GM18499 (cell line): ENCODE measurements at regions not wholly inside any gene's neighbourhood (a gene's known extent, or its start where the extent isn't known, plus 50 kb on each side); places are given as distances from the start of the nearest gene placed in this dataset.
"Not testable (repeated sequence)": the region's sequence is repeated elsewhere in the genome, so short reads cannot be mapped to it uniquely, and the experiment has no call there.

Experiments used
- ATAC-seq: cut with Tn5 transposase; IDR thresholded peaks from one replicate; pipeline ENCODE4 v1.9.1; 2021; ENCODE audit warnings: moderate number of reproducible peaks; ENCODE audit not compliant: insufficient read depth, unreplicated experiment

- no peak for ATAC-seq
Measured at GRCh38 chr3:18579661-18580060, 154.5 kb upstream of the SATB1 start.

DNA sequence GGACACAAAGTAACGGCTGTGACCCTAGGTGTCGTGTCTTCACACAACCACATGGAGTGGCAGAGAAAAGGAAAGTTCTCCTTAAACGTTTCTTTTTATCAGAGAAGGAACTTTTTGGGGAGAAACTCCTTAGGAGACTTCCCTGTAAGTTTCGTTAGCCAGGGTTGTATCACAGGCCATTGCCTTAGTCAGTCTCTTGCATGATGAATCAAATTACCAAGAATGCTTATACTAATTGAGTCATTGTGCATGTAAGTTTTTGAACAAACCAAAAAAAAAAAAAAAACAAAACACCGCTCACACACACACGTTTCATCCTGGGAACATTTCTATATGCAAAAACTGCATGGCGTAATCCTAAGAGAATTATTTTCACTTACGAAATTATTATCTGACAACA, 150.4 kb upstream of the SATB1 start:
- ATAC-seq = no peak

DNA sequence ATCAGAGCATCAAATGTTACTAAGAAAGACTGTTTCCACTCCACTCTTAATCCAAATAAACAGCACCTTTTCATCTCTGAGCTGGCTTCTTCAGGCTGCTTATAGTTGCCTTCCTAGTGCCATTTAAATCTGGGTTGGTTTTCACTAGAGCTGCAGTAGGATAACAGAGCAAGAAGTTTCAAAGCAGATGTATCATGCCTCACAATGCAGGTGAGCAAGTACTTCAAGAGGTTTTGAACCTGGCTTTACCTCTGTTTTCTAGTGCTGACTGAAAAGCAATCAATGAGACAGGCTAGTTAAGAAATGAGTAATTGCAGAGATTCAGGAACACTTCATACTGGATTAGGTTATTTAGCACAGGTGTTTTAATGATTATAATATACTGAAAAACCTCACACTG, 147.7 kb upstream of the SATB1 start:
- ATAC-seq = no peak

DNA sequence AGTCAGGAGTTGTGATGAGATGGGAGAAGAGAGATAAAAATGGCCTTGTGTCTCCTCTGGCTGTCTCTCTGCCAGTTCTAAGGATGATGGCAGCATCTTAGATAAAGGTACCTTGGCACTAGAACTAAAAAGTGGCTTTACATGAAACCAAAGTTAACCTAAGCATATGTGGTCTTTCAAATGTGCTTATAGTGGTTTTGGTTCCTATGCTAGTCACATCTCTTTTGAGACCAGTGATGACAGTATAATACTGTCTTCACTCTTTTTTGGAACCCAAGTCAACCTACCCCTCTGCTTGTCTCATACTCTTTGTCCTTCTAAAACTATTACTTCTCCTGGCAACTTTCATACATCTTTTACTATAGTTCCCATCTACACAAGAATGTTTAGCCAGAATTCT, 142.2 kb upstream of the SATB1 start:
- no peak for ATAC-seq

- ATAC-seq = no peak
Measured at GRCh38 chr3:18562364-18563154, 137.4 kb upstream of the SATB1 start.

- ATAC-seq = no peak
Measured at GRCh38 chr3:18559331-18559842, 134.2 kb upstream of the SATB1 start.

DNA sequence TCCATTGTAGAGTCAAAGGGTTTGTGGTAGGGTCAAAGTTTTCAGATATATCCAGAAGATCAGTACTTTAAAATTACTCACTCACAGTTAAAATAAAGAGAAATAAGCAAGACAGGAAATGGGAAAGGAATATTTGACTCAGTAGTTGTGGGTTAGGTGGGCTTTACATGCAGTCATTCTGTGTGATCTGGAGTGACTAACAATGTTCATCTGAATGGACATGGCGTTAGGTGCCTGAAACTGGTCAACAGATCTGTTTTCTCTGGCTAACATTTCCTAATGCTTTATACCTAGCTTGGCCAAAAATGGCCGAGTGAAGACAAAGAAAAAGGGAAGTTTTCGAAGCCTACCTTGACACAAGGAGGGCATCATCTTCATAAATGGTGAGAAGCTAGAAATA, 133.4 kb upstream of the SATB1 start:
- ATAC-seq = no peak

DNA sequence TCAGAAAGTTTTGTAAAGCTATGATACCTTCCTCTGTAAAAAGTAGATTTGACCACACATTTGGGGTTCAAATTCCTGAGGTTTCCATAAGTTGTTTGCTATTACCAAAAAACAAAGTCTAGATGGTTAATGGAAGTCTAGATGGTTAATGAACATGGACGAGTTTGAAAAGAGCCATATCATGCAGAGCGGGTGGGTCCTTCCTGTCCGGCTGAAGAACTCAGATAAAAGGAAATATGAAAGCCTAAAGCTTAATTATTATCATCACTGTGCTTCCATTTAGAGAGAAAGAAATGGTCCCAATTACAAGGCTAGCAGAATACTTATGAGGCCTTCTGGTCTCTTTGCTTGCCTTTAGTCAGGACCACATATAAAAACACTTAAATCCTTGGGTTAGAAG, 132.1 kb upstream of the SATB1 start:
- no peak for ATAC-seq

GRCh38 chr3:18556503-18557135, 131.5 kb upstream of the SATB1 start:
- peak; percentile 88 for ATAC-seq

- no peak for ATAC-seq
Measured at GRCh38 chr3:18556001-18556408, 130.9 kb upstream of the SATB1 start.

DNA sequence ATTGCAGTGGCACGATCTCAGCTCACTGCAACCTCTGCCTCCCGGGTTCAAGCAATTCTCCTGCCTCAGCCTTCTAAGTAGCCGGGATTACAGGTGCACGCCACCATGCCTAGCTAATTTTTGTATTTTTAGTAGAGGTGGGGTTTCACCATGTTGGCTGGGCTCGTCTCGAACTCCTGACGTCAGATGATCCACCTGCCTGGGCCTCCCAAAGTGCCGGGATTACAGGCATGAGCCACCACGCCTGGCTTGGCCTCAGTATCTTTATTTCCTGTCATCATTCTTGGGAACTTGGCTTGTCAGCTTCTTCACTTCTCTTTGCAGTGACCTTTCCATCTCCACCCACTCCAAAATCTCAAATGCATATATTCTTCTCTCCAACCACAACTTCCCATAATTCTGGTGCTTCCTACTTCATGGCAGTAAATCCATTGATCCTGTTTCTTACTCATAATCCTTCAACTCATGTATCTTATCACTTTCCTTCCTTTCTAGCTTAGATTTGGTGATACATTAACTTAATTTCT, 127.5 kb upstream of the SATB1 start:
- ATAC-seq = not testable (repeated sequence)

GRCh38 chr3:18546632-18547031, 121.5 kb upstream of the SATB1 start:
- ATAC-seq = no peak

DNA sequence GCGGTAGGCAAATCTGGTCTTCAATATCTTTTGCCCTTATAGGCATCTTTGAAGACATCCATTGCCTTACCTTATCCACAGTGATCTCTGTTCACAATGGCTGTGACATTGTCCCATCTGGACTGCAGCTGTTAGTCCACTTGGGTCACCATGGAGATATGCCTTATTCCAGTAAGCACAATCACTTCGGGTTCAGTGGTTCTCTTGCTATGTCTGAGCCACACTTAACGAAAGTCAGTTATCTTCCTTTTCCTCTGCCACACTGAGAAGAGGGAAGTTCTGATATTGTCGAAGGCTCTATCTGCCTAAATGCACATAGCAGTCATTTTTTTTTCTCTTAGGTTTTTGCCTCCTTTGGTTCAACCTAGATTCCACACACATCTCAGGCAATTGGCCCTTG, 119.0 kb upstream of the SATB1 start:
- ATAC-seq = no peak

- no peak for ATAC-seq
Measured at GRCh38 chr3:18538463-18539230, 113.5 kb upstream of the SATB1 start.

GRCh38 chr3:18533039-18533438, 107.9 kb upstream of the SATB1 start:
- no peak for ATAC-seq

- ATAC-seq = peak; percentile 96
Measured at GRCh38 chr3:18531662-18532061, 106.5 kb upstream of the SATB1 start.

DNA sequence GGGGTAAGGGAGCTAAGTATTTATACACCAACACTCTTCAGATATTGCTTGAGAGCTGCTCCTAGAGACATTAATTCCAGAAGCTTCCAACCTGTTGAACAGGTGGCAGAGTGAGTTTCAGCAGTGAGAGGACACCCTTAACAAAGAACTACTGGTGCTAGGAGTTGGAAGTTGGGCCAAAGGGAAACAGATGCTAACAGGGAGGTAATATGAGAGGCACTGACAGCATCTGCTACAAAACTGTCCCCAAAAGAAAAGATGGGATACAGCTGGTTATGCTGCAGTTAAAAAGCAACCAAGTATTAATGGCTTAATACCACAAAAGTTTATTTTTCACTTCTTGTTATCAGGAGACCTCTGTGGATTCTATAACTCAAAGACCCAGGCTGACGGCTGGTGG, 104.5 kb upstream of the SATB1 start:
- ATAC-seq = no peak

- ATAC-seq = no peak
Measured at GRCh38 chr3:18527691-18528090, 102.6 kb upstream of the SATB1 start.

- no peak for ATAC-seq
Measured at GRCh38 chr3:18526667-18527066, 101.5 kb upstream of the SATB1 start.

GRCh38 chr3:18516170-18516569, 91.0 kb upstream of the SATB1 start:
- ATAC-seq = not testable (repeated sequence)

- ATAC-seq = no peak
Measured at GRCh38 chr3:18513091-18513490, 88.0 kb upstream of the SATB1 start.
